ENCODE measurements at regions not wholly inside any gene's neighbourhood (a gene's known extent, or its start where the extent isn't known, plus 50 kb on each side); places are given as distances from the start of the nearest gene placed in this dataset.
"Not testable (repeated sequence)": the region's sequence is repeated elsewhere in the genome, so short reads cannot be mapped to it uniquely, and the experiment has no call there.

DNA sequence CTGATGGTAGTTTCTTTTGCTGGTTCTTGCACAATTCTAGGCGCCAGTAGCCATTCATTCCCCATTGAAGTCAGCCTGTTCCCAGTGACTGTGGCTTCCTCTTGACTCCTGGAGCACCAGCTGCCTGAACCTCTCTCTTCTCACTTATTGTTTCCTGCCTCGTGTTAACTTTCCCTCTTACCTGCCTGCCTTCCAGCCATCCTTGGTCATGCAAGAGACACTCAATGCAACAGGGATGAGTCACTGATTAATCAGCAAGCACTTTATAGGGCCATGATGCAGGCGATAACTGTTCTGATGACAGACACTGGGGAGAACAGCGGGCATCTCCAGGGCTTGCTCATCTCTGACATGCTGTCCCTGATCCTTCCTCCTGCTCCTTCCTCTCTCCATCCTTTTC, 122.0 kb downstream of the PLCE1 start:
- Histone ChIP-seq H3K27ac (no peak overlapping the region), H3K4me3 (no peak overlapping the region), H3K36me3 (no peaks in the 10 kb centered on the region), H3K9me3 (no peaks in the 10 kb centered on the region), H3K4me1 (no peaks in the 10 kb centered on the region), H3K27me3 (no peaks in the 10 kb centered on the region)
- 80 to 84% methylated on average over 4 of the region's 4 CpGs for WGBS, 2 donors
- ATAC-seq (ENCODE audit: low FRiP score in 2 of 2) (no peak), DNase-seq (no peak)
- no peak for TF ChIP-seq CTCF (IDR thresholded peaks at IDR 0.05)
- TF ChIP-seq POLR2A (IDR thresholded peaks at IDR 0.05), result no peak
- no peak for TF ChIP-seq POLR2AphosphoS5 (IDR thresholded peaks at IDR 0.05)
- no peak for TF ChIP-seq EP300 (IDR thresholded peaks at IDR 0.05)

DNA sequence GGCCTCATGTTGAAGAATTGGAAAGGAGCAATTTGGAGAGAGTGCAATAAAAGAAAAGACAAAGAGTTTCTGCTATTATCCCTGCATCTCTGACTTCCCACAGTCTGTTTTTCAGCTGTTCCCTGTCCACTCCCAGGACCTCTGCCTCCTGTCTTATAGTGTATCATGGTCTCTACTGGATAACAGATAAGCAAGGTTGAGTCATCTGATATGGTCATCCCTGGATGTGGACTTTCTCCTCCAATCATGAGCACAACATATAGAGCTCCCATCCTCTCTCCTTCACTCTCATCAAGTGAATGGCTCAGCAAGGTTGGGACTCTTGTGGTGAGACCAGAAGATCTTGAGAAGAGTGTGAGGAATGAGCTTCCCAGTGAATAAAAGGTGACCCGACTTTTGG, 123.1 kb downstream of the PLCE1 start:
- Histone ChIP-seq H3K36me3 (no peaks in the 10 kb centered on the region), H3K27me3 (no peaks in the 10 kb centered on the region), H3K4me3 (no peak overlapping the region), H3K4me1 (no peaks in the 10 kb centered on the region), H3K9me3 (no peaks in the 10 kb centered on the region), H3K27ac (no peak overlapping the region)
- DNase-seq (no peak), ATAC-seq (ENCODE audit: low FRiP score in 2 of 2) (no peak)
- TF ChIP-seq POLR2A (IDR thresholded peaks at IDR 0.05), result no peak
- WGBS, 2 donors, result 90 to 92% methylated on average over 1 of the region's 1 CpG

GRCh38 chr10:94122211-94122610, 128.5 kb downstream of the PLCE1 start:
- DNase-seq (no peak), ATAC-seq (ENCODE audit: low FRiP score in 2 of 2) (no peak)
- WGBS, 2 donors, result 81 to 92% methylated on average over 2 of the region's 2 CpGs
- H3K36me3 ChIP-seq, result no peaks in the 10 kb centered on the region
- H3K9me3 ChIP-seq, result no peaks in the 10 kb centered on the region
- TF ChIP-seq CTCF (IDR thresholded peaks at IDR 0.05) (no peak), POLR2A (IDR thresholded peaks at IDR 0.05) (no peak)
- H3K4me1 ChIP-seq, result peaks cover 0 to 4% (median 3%) of the 10 kb centered on the region in 4 donors
- no peak overlapping the region for H3K4me3 ChIP-seq
- no peaks in the 10 kb centered on the region for H3K27me3 ChIP-seq
- peak overlapping the region in 1 of 4 donors; percentile 45 for H3K27ac ChIP-seq

DNA sequence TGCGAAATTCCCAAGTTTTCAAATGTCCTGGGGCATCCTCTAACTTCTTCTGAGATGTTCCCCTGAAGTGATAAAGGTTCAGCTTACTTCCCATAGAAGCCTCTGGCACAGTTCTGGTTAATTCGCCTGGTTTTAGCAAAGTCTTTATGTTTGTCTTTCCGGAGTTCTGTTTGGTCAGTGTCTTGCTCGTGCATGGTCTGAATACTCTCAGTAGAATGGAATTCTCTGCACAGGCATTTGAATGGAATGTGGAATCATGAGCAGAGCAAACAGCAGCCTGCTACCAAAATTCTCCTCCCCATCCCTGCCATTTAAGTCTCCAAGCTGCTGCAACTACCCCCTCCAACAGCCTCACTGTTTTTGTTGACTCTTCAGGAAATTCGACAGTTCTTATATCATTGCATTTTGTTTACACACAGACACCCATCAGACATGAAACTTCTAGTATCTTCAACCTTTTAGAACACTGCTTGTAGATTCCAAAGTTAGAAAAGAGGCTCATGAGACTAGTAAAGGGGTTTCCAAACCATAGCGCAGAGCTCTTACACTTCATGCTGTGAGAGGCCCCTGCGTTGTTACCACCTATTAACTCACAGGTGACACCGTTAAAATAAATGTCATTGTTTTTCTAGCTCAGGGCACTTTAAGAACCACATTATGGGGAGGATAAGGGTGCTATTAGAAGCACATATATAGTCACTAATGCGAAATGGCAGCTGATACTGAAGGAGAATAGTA, 129.7 kb downstream of the PLCE1 start:
- Histone ChIP-seq H3K27me3 (no peaks in the 10 kb centered on the region), H3K4me1 (peaks cover 0 to 4% (median 3%) of the 10 kb centered on the region in 4 donors), H3K27ac (peak overlapping the region in 1 of 4 donors; percentile 45), H3K9me3 (no peaks in the 10 kb centered on the region), H3K36me3 (no peaks in the 10 kb centered on the region), H3K4me3 (no peak overlapping the region)
- no peak for DNase-seq
- TF ChIP-seq POLR2AphosphoS5 (IDR thresholded peaks at IDR 0.05) (no peak), EP300 (IDR thresholded peaks at IDR 0.05) (no peak), POLR2A (IDR thresholded peaks at IDR 0.05) (no peak), CTCF (IDR thresholded peaks at IDR 0.05) (no peak)
- peak; percentile 65 to 66 for ATAC-seq (ENCODE audit: low FRiP score in 2 of 2)
- WGBS, 2 donors, result 51 to 61% methylated on average over 9 of the region's 9 CpGs

GRCh38 chr10:94124147-94124546, 130.4 kb downstream of the PLCE1 start:
- H3K27ac ChIP-seq; ATAC-seq (ENCODE audit: low FRiP score in 2 of 2); H3K27me3 ChIP-seq; H3K9me3 ChIP-seq; H3K4me3 ChIP-seq; DNase-seq; H3K4me1 ChIP-seq; H3K36me3 ChIP-seq: not testable (repeated sequence)
- 76 to 86% methylated on average over 2 of the region's 2 CpGs for WGBS, 2 donors

DNA sequence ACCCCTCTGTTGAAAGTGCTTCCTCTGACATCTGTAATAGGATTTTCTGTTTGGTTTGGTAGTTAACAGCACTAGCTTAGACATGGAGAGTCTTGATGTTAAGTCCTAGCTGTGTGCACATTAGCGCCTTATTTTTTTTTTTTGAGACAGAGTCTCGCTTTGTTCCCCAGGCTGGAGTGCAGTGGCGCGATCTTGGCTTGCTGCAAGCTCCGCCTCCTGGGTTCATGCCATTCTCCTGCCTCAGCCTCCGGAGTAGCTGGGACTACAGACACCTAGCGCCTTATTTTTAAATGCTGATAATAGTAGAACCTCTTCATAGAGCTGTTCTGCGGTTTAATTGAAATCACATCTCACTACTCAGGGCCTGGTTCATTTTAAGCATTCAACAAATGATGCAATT, 131.5 kb downstream of the PLCE1 start:
- H3K27ac ChIP-seq, result not testable (repeated sequence)

More for the DNA sequence above, 131.5 kb downstream of the PLCE1 start:
- not testable (repeated sequence) for H3K4me3 ChIP-seq; H3K9me3 ChIP-seq; ATAC-seq (ENCODE audit: low FRiP score in 2 of 2); H3K4me1 ChIP-seq; DNase-seq; H3K36me3 ChIP-seq; H3K27me3 ChIP-seq
- 84 to 89% methylated on average over 8 of the region's 8 CpGs for WGBS, 2 donors
